T47D (cell line): ENCODE measurements at regions not wholly inside any gene's neighbourhood (a gene's known extent, or its start where the extent isn't known, plus 50 kb on each side); places are given as distances from the start of the nearest gene placed in this dataset.
A peak's percentile ranks its signal among the peaks of the same experiment; 100 is the strongest.

ENCODE experiments used
- DNase-seq, 2 experiments: peaks; one replicate each; pipeline versions ENCODE4 v3.0.0 to v3.0.0-alpha.2; 2011 to 2012; ENCODE audit warnings: low read depth in 1 of 2, low spot score in 1 of 2
- JUND ChIP-seq: IDR thresholded peaks from 2 replicates; pipeline ENCODE4 v1.6.1; 2012; ENCODE audit warnings: low read depth
- in situ Hi-C: cut with HindIII; loops from 2 replicates; pipeline ENCODE4 v1.10.0; 2016; ENCODE audit warnings: low sequenced_read_pairs, low pct_unique_long_range_greater_than_20kb

DNA sequence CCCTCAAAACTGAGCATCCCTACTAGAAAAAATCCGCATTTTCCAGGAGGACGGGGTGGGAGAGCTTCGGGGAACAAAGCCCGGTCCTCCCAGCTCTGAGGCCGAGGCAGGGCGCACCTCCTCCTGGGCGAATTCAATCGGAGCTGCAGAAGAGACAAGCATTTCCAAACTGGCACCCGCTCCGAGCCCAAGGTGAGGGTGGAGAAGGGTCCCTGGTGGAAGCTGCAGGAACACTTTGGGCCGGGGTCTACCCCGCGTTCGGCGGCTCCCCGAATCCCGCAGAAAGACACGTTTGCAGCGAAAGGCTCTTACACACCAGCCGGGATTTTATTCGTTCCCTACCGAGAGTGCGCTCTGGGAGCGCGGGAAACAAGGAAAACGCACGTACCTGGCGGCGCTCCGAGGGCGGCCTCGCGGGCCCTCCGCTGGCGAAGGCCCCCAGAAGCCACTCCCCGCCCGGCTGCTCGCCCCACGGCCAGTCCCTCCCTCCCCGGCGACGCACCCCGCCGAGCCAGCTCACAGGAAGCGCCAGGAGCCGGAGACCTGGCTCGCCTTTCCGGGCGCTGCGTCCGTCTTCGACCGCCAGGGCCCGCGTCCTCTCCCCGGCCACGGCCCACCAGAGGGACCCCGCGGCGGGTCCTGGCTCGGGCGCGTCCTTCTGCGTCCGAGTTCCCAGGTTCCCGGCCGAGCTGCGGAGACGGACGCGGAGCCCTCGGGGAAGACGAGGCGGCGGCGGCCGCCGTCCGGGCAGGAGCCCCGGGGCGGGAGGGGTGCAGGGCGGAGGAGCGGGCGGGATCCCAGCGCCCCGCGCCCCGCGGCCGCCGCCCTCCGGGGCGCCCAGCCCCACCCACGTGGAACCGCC lies 49.8 kb upstream of the BAHCC1 start:
- TF ChIP-seq JUND, result no peak
- in situ Hi-C loops, result no loop called here
- DNase-seq, result peak; percentile 95 to 96
